CD14-positive monocyte (primary cell): ENCODE measurements at regions not wholly inside any gene's neighbourhood (a gene's known extent, or its start where the extent isn't known, plus 50 kb on each side); places are given as distances from the start of the nearest gene placed in this dataset.

Source experiments
- DNase-seq, 3 donors: peaks; one replicate each; pipeline ENCODE4 v3.0.0-alpha.2; 2011 to 2022
- H2AFZ ChIP-seq: 2 replicates; pipeline ENCODE4 v1.6.0; 2012; ENCODE audit warnings: mild to moderate bottlenecking, low read depth, low read length, inconsistent platforms; ENCODE audit not compliant: insufficient read depth, poor library complexity, severe bottlenecking
- H3K27ac ChIP-seq, 2 donors: 1 replicate in 1 of 2; 2 replicates in 1 of 2; pipeline ENCODE4 v1.5.1; 2012 to 2013; ENCODE audit warnings: low read length in 2 of 2, control low read depth in 1 of 2, inconsistent platforms in 1 of 2, low read depth in 1 of 2, mild to moderate bottlenecking in 1 of 2
- H3K27me3 ChIP-seq, 2 donors: one replicate each; pipeline versions ENCODE4 v1.6.0 to v1.6.1; 2011 to 2013; ENCODE audit warnings: low read length in 2 of 2; ENCODE audit not compliant: control insufficient read depth in 2 of 2, insufficient read depth in 2 of 2
- H3K36me3 ChIP-seq, 2 donors: replicated peaks in 1 of 2; 1 replicate in 1 of 2; 2 replicates in 1 of 2; pipeline versions ENCODE4 v1.5.1 to v1.6.1; 2012 to 2013; ENCODE audit warnings: low read length in 2 of 2, control low read depth in 1 of 2, inconsistent platforms in 1 of 2, mild to moderate bottlenecking in 1 of 2; ENCODE audit not compliant: insufficient read depth in 2 of 2, control insufficient read depth in 1 of 2
- H3K4me1 ChIP-seq, 2 donors: 1 replicate in 1 of 2; 2 replicates in 1 of 2; pipeline versions ENCODE4 v1.5.1 to v1.6.1; 2012 to 2013; ENCODE audit warnings: low read length in 2 of 2, control low read depth in 1 of 2, inconsistent platforms in 1 of 2, mild to moderate bottlenecking in 1 of 2, moderate library complexity in 1 of 2; ENCODE audit not compliant: insufficient read depth in 2 of 2, control insufficient read depth in 1 of 2
- H3K4me2 ChIP-seq: replicated peaks from 2 replicates; pipeline ENCODE3; 2012; ENCODE audit warnings: low read length, moderate library complexity, mild to moderate bottlenecking; ENCODE audit not compliant: poor library complexity, severe bottlenecking; ENCODE audit errors: extremely low read depth
- H3K4me3 ChIP-seq, 3 experiments: fragments of 200-600 bp in 1 of 3; sonication (generic) in 1 of 3; replicated peaks in 1 of 3; 1 replicate in 2 of 3; 2 replicates in 1 of 3; pipeline ENCODE4 v1.5.1; 2011 to 2013; ENCODE audit warnings: low read length in 3 of 3, mild to moderate bottlenecking in 3 of 3, control low read depth in 2 of 3, low read depth in 2 of 3, inconsistent platforms in 1 of 3, moderate library complexity in 1 of 3
- H3K79me2 ChIP-seq: 2 replicates; pipeline ENCODE4 v1.6.0; 2012; ENCODE audit warnings: mild to moderate bottlenecking, control low read depth, inconsistent platforms, low read length, moderate library complexity; ENCODE audit not compliant: insufficient read depth
- H3K9ac ChIP-seq: 2 replicates; pipeline ENCODE4 v1.6.0; 2017; ENCODE audit warnings: low read length, mild to moderate bottlenecking; ENCODE audit not compliant: insufficient read depth, poor library complexity, severe bottlenecking
- H3K9me3 ChIP-seq, 2 donors: replicated peaks in 1 of 2; 1 replicate in 1 of 2; 2 replicates in 1 of 2; pipeline versions ENCODE4 v1.5.1 to v1.6.1; 2012 to 2013; ENCODE audit warnings: low read length in 2 of 2, control low read depth in 1 of 2; ENCODE audit not compliant: control insufficient read depth in 1 of 2, insufficient read depth in 1 of 2
- H4K20me1 ChIP-seq: 2 replicates; pipeline ENCODE4 v1.6.0; 2012; ENCODE audit warnings: mild to moderate bottlenecking, low read length, control low read depth, moderate library complexity; ENCODE audit not compliant: insufficient read depth
- H3K27ac Mint-ChIP-seq, 7 donors: one replicate each; pipeline ENCODE4 v1.8.0; 2020; ENCODE audit warnings: mild to moderate bottlenecking in 7 of 7, mixed read lengths in 7 of 7, moderate library complexity in 6 of 7, inconsistent platforms in 2 of 7
- H3K27me3 Mint-ChIP-seq, 3 donors: one replicate each; pipeline ENCODE4 v1.8.0; 2021 to 2022; ENCODE audit warnings: low read depth in 3 of 3, mild to moderate bottlenecking in 3 of 3, mixed read lengths in 3 of 3, moderate library complexity in 3 of 3, inconsistent platforms in 1 of 3
- H3K36me3 Mint-ChIP-seq, 2 donors: one replicate each; pipeline ENCODE4 v1.8.0; 2020; ENCODE audit warnings: mixed read lengths in 2 of 2, inconsistent platforms in 1 of 2, mild to moderate bottlenecking in 1 of 2
- H3K4me1 Mint-ChIP-seq: one replicate; pipeline ENCODE4 v1.8.0; 2020; ENCODE audit warnings: mild to moderate bottlenecking, mixed read lengths
- H3K4me3 Mint-ChIP-seq, 2 donors: one replicate each; pipeline ENCODE4 v1.8.0; 2020; ENCODE audit warnings: mild to moderate bottlenecking in 2 of 2, mixed read lengths in 2 of 2, moderate library complexity in 1 of 2
- H3K9me3 Mint-ChIP-seq, 7 donors: one replicate each; pipeline ENCODE4 v1.8.0; 2020 to 2022; ENCODE audit warnings: mixed read lengths in 7 of 7, mild to moderate bottlenecking in 6 of 7, moderate library complexity in 6 of 7, inconsistent platforms in 2 of 7
- WGBS: methylation state at CpG from one replicate; pipeline ENCODE4 v1.1.5; 2013; ENCODE audit warnings: missing lambda C conversion rate; ENCODE audit not compliant: insufficient coverage; 5-methylcytosine and 5-hydroxymethylcytosine counted together
- intact Hi-C, 2 donors: fragments of 100-400 bp; cut with micrococcal nuclease; formaldehyde crosslinking; loops; one replicate each; pipeline versions ENCODE4 v1.15.0 to v1.15.1; 2023
- TF ChIP-seq, protein P1 (sequence below): fragments of 200-600 bp; IDR thresholded peaks from one replicate; pipeline ENCODE4 v1.8.0; 2022; ENCODE audit warnings: antibody characterized with exemption, mild to moderate bottlenecking

DNA sequence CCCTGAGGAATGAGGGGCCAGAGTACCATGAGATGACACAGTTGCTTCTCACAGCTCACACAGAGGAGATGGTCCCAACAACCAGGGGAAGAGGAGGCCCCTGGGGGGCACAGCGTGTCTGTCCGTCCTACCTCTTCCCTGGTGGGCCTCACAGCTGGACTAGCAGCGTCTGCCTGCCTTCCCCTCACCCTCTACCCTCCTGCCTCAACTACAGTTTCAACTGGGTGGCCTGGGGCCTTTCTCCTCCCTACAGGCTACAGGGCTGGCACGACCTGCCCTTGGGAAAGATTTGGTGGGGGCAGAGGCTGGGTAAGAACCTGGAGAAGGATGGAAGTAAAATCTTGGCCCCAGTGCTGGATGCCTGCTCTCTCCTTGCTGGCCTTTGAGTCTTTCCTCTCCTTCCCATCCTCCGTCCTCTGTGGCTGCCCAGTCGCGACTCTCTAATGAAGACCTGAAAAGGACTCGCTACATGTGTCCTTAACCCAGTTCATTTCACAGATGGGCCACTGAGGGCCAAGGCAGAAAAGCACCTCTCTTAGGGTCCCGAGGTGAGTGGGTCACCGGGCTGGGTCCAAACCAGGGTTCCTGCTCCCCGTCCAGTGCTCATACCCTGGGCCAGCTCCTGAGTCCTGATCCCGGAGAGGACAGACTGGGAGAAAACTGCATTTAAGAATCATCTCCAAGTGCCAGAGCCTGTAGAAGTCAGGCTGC lies 232.5 kb downstream of the BCL11B start:
- no peak overlapping the region for H2AFZ ChIP-seq
- no peak overlapping the region for H3K9ac ChIP-seq
- no peaks in the 10 kb centered on the region for H3K36me3 ChIP-seq
- DNase-seq = no peak
- no peaks in the 10 kb centered on the region for H3K27me3 ChIP-seq
- Mint-ChIP-seq H3K27ac (peak overlapping the region; percentile 6 to 96 (median 74)), H3K4me3 (no peak overlapping the region), H3K27me3 (peaks cover 0 to 5% (median 2%) of the 10 kb centered on the region in 3 donors), H3K36me3 (no peaks in the 10 kb centered on the region), H3K4me1 (peaks cover 59% of the 10 kb centered on the region), H3K9me3 (peaks cover 0 to 4% (median 0%) of the 10 kb centered on the region in 7 donors)
- no peak overlapping the region for H3K4me2 ChIP-seq
- peaks cover 8% of the 10 kb centered on the region for H3K79me2 ChIP-seq
- TF ChIP-seq, protein P1, sequence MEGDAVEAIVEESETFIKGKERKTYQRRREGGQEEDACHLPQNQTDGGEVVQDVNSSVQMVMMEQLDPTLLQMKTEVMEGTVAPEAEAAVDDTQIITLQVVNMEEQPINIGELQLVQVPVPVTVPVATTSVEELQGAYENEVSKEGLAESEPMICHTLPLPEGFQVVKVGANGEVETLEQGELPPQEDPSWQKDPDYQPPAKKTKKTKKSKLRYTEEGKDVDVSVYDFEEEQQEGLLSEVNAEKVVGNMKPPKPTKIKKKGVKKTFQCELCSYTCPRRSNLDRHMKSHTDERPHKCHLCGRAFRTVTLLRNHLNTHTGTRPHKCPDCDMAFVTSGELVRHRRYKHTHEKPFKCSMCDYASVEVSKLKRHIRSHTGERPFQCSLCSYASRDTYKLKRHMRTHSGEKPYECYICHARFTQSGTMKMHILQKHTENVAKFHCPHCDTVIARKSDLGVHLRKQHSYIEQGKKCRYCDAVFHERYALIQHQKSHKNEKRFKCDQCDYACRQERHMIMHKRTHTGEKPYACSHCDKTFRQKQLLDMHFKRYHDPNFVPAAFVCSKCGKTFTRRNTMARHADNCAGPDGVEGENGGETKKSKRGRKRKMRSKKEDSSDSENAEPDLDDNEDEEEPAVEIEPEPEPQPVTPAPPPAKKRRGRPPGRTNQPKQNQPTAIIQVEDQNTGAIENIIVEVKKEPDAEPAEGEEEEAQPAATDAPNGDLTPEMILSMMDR = no peak
- WGBS = 100% methylated on average over 5 of the region's 12 CpGs
- H3K9me3 ChIP-seq = no peaks in the 10 kb centered on the region
- peak overlapping the region; percentile 2 to 96 for H3K27ac ChIP-seq
- H3K4me3 ChIP-seq = no peak overlapping the region
- H3K4me1 ChIP-seq = peaks cover 57 to 59% of the 10 kb centered on the region in 2 donors
- intact Hi-C loops = loop anchor here (5.0 kb wide), 2 partner anchors 38 to 82 kb away; no protein-coding TSS in a partner anchor
- no peaks in the 10 kb centered on the region for H4K20me1 ChIP-seq

DNA sequence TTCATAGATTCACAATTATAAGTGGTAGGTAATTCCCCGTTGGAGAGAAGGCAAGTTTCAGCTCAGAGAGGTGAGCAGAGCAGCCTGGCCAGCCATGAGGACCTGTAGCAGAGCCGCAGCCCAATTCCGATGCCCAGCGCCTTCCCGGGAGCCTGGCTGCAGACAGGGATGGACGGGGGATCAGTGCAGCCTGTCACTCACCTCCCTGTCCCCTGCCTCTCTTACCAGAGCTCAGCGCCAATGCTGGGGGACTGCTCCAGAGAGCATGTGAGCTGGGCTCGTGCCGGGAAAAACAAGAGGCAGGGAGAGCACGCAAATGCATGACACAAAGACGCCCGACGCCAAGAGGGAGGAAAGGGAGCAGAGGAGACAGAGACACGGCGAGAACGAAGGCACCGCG lies 231.9 kb downstream of the BCL11B start:
- Histone ChIP-seq H2AFZ (no peak overlapping the region), H3K79me2 (peaks cover 8% of the 10 kb centered on the region), H3K9me3 (peaks cover 2 to 3% of the 10 kb centered on the region in 2 donors), H3K4me2 (no peak overlapping the region), H3K9ac (no peak overlapping the region), H4K20me1 (no peaks in the 10 kb centered on the region), H3K36me3 (no peaks in the 10 kb centered on the region), H3K27me3 (no peaks in the 10 kb centered on the region), H3K27ac (no peak overlapping the region), H3K4me3 (no peak overlapping the region), H3K4me1 (peaks cover 51 to 53% of the 10 kb centered on the region in 2 donors)
- 98% methylated on average over 8 of the region's 18 CpGs for WGBS
- no peak for DNase-seq
- peak overlapping the region in 1 of 7 donors; percentile 74 for H3K27ac Mint-ChIP-seq
- peaks cover 0 to 5% (median 2%) of the 10 kb centered on the region in 3 donors for H3K27me3 Mint-ChIP-seq
- peaks cover 0 to 8% (median 4%) of the 10 kb centered on the region in 7 donors for H3K9me3 Mint-ChIP-seq
- H3K36me3 Mint-ChIP-seq = no peaks in the 10 kb centered on the region
- peaks cover 53% of the 10 kb centered on the region for H3K4me1 Mint-ChIP-seq
- no peak overlapping the region for H3K4me3 Mint-ChIP-seq
- intact Hi-C loops = no loop called here
- TF ChIP-seq, protein P1 = no peak
